ENCODE measurements at regions not wholly inside any gene's neighbourhood (a gene's known extent, or its start where the extent isn't known, plus 50 kb on each side); places are given as distances from the start of the nearest gene placed in this dataset.

- TF ChIP-seq, protein P1, sequence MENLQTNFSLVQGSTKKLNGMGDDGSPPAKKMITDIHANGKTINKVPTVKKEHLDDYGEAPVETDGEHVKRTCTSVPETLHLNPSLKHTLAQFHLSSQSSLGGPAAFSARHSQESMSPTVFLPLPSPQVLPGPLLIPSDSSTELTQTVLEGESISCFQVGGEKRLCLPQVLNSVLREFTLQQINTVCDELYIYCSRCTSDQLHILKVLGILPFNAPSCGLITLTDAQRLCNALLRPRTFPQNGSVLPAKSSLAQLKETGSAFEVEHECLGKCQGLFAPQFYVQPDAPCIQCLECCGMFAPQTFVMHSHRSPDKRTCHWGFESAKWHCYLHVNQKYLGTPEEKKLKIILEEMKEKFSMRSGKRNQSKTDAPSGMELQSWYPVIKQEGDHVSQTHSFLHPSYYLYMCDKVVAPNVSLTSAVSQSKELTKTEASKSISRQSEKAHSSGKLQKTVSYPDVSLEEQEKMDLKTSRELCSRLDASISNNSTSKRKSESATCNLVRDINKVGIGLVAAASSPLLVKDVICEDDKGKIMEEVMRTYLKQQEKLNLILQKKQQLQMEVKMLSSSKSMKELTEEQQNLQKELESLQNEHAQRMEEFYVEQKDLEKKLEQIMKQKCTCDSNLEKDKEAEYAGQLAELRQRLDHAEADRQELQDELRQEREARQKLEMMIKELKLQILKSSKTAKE (IDR thresholded peaks at IDR 0.05; ENCODE audit: low read depth, poor library complexity, severe bottlenecking), result no peak
- no peak for TF ChIP-seq NBN (IDR thresholded peaks at IDR 0.05)
These were observed 111.4 kb upstream of the EOLA2 start (continued) for GRCh38 chrX:150049647-150050046.

DNA sequence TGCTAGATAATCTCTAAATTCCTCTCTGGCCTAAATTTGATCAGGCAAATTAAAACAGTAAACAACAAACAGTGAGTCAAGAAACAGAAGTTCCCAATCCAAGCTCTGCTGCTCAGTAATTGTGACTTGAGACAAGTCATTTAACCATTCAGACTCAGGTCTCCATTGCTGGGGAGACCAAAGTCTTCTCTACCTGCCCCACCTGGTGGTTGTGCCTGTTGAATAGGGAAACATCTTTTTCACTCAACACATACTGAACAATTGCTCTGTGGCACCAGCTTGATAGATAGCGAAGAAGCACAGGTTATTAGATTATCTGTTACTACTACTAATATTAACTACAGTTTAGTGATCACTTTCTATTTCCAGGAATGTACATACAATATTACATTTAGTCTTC is 112.1 kb upstream of the EOLA2 start:
- Histone ChIP-seq H3K79me2 (ENCODE audit: control insufficient read depth, insufficient read depth, low read length) (no peaks in the 10 kb centered on the region), H2AFZ (ENCODE audit: control insufficient read depth, low read depth, low read length) (no peak overlapping the region), H3K9ac (ENCODE audit: control insufficient read depth, insufficient read depth, low read length) (no peak overlapping the region), H3K4me3 (no peak overlapping the region), H4K20me1 (ENCODE audit: control insufficient read depth, insufficient read depth) (no peaks in the 10 kb centered on the region), H3K36me3 (ENCODE audit: control insufficient read depth in 2 of 2, insufficient read depth in 2 of 2, low read length in 1 of 2) (no peaks in the 10 kb centered on the region), H3K27me3 (replicated peaks in 1 of 2; ENCODE audit: control insufficient read depth in 2 of 2, insufficient read depth in 2 of 2, low read length in 1 of 2) (no peaks in the 10 kb centered on the region; a peak in 1 of 4 replicates), H3K9me3 (replicated peaks; ENCODE audit: control insufficient read depth, insufficient read depth, low read length) (no peaks in the 10 kb centered on the region), H3K27ac (ENCODE audit: control insufficient read depth, insufficient read depth) (no peak overlapping the region), H3K4me2 (ENCODE audit: control insufficient read depth, insufficient read depth) (no peak overlapping the region), H3K4me1 (ENCODE audit: control insufficient read depth, insufficient read depth, low read length) (no peaks in the 10 kb centered on the region)
- intact Hi-C loops (cut with micrococcal nuclease; ENCODE audit: unreplicated experiment) (loop anchor here (5.0 kb wide), 1 partner anchor 88 kb away; no protein-coding TSS in a partner anchor), in situ Hi-C loops (cut with MboI) (no loop called here)
- ATAC-seq, result no peak
- no peak for FAIRE-seq
- BruUV-seq (replicated peaks), result no TSS peak
- DNase-seq (ENCODE audit: low read depth, low spot score), result no peak
- RAD21 ChIA-PET (ENCODE audit: unreplicated experiment), result no interaction called here
- SMC1A ChIA-PET (ENCODE audit: uncharacterized antibody, unreplicated experiment), result no interaction called here
- CTCF ChIA-PET, result interaction anchor here (0.9 to 1.4 kb wide), 3 partner anchors 81 to 178 kb away, joined by 3 to 4 read pairs (median 3); no protein-coding TSS in a partner anchor
- TF ChIP-seq, protein P2, sequence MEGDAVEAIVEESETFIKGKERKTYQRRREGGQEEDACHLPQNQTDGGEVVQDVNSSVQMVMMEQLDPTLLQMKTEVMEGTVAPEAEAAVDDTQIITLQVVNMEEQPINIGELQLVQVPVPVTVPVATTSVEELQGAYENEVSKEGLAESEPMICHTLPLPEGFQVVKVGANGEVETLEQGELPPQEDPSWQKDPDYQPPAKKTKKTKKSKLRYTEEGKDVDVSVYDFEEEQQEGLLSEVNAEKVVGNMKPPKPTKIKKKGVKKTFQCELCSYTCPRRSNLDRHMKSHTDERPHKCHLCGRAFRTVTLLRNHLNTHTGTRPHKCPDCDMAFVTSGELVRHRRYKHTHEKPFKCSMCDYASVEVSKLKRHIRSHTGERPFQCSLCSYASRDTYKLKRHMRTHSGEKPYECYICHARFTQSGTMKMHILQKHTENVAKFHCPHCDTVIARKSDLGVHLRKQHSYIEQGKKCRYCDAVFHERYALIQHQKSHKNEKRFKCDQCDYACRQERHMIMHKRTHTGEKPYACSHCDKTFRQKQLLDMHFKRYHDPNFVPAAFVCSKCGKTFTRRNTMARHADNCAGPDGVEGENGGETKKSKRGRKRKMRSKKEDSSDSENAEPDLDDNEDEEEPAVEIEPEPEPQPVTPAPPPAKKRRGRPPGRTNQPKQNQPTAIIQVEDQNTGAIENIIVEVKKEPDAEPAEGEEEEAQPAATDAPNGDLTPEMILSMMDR (IDR thresholded peaks at IDR 0.05 in 2 of 3, conservative IDR thresholded peaks at IDR 0.05 in 1 of 3; ENCODE audit: control insufficient read depth in 2 of 3, extremely low read depth in 1 of 3, insufficient read depth in 1 of 3, low read depth in 3 of 3, low read length in 3 of 3), result peak in 1 of 3 experiments; percentile 3; a peak in 1 of 6 replicates
- TF ChIP-seq NKRF (conservative IDR thresholded peaks at IDR 0.05) (no peak), RAD21 (IDR thresholded peaks at IDR 0.05; ENCODE audit: insufficient read depth, low read depth, low read length) (peak; percentile 30; the same call in 1 of the 2 replicates), KDM1A (IDR thresholded peaks at IDR 0.05; ENCODE audit: borderline replicate concordance) (no peak), SMC3 (IDR thresholded peaks at IDR 0.05; ENCODE audit: borderline replicate concordance, low read length) (peak; percentile 20; the same call in 1 of the 2 replicates), POLR2AphosphoS5 (IDR thresholded peaks at IDR 0.05; ENCODE audit: low read length) (no peak)
- 93% methylated on average over 1 of the region's 1 CpG for WGBS (ENCODE audit: insufficient coverage, insufficient replicate concordance, low lambda C conversion rate, missing lambda C conversion rate)
- POLR2A ChIA-PET, result no interaction called here
